GM19238 (cell line): ENCODE measurements at regions not wholly inside any gene's neighbourhood (a gene's known extent, or its start where the extent isn't known, plus 50 kb on each side); places are given as distances from the start of the nearest gene placed in this dataset.
"Not testable (repeated sequence)": the region's sequence is repeated elsewhere in the genome, so short reads cannot be mapped to it uniquely, and the experiment has no call there.

ENCODE experiments used
- DNase-seq: peaks from one replicate; pipeline ENCODE4 v3.0.0; 2011; ENCODE audit warnings: low spot score; ENCODE audit not compliant: insufficient read length

DNA sequence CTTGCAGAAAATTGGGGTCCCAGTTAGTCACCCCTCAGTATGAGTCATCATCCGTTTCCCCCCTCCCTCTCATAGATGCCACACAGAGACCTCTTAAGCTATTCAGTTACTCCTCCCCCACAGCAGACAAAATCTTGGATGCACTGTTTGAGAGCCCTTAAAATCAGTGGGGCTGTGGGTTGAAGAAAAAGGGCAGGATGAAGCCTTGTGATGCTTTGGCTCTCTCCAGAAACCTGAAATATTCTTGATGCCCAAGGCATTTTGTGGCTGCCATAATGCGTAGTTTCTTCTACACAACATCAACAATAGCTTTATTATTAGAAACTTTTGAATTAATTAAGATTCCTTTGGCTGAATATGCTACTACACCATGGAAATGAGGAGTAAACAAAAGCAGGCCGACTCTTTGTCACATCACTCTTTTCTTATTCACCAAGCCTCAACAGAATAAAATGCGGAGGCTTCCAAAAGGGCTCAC is 133.8 kb downstream of the MRPS30 start:
- DNase-seq = no peak

DNA sequence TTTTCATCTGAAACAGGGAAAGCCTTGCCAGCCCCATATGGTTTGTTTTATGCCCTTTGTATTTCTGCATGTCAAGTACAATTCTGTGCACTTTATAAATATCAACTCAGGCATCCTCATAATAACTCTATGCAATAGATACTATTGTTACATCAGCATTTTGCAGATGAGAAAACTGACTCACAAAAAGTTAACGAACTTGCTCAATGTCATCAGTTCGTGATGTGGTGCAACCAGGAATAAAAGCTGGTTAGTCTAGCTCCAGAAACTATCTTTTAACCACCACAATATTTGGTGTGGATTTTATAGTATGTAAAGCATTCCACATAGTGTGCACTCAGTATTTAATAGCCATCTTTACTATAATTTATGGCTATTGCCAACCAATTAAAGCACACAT is 134.9 kb downstream of the MRPS30 start:
- no peak for DNase-seq

DNA sequence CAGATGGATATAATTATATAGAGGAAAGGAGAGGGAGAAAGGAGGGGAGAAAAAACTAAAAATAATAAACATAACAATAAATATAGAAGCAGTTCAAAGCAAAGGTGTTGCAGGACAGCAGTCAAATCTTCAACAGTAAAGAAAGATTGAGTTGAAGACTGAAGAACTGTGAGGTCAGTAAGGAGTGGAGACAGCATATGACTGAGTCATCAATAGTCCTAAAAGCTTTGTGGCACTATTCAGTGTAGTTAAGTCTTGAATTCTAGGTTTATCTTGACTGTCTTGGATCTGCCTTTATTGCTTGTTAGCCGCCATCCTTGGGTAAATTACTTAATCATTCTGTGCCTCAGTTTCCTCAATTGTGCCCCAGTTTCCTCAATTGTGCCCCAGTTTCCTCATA is 137.0 kb downstream of the MRPS30 start:
- DNase-seq = no peak

DNA sequence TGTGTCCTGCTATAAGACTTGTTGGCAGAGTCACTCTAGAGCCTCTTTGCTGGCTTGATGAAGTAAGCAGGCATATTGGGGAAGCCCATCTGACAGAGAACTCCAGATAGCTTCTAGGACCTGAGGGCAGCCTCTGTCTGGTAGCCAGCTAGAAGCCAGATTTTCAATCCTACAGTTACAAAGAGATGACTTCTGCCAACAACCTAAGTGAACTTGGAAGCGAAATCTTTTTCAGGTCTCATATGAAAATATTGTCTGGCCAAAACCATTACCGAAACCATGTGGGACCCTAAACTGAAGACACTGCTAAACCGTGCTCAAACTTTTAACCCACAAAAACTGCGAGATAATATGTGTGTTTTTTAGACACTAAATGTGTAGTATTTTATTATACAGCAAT is 140.9 kb downstream of the MRPS30 start:
- no peak for DNase-seq

DNA sequence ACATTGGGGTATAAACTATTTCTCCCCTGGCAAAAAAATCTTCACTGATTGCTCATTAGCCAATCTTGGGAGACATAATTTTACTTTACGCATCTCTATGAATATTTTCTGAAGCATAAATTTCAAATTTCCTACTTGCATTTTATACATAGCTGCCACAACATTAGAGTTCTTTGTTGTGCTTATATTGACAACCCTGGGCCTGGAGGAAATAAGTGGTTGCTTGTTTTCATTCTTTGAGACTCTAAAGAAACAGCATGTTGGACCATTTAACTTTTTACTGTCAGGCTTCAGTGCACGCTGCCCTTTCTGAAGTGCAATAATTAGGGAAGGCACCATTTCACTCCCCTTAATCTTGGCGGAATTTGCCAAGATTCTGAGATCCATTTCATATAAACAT is 142.6 kb downstream of the MRPS30 start:
- no peak for DNase-seq

DNA sequence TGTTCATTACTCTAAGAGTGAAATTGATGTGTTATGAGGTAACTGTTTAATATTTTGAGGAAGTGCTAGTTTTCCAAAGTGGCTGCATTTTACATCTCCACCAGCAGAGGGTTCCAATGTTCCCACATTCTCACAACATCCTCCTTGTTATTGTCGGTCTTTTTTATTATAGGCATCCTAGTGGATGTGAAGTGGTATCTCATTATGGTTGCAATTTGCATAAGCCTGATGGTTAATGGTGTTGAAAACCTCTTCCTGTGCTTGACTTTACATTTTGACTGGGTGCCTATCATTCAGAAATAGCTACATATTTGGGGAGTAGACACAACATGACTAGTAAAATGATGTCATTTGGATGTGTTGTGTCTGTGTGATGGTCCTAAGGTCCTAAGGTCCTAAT is 143.6 kb downstream of the MRPS30 start:
- no peak for DNase-seq

DNA sequence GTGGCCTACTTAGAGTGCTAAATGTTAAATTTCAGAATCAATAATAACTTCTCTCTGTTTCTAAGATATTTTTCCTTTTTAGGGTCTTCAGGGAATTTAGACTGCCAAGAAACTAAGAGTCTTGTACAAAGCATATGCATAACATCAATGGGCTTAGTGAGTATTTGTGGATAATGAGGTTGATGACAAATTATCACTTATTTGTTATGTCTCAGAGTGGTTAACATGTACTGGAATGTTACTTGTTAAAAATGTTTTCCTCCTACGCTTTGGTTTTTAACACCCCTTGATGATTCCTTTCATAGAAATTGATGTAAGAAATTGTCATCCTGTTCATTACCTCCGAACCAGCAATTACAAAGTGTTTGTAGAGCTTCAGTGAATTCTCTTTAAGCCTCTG is 144.3 kb downstream of the MRPS30 start:
- no peak for DNase-seq

DNA sequence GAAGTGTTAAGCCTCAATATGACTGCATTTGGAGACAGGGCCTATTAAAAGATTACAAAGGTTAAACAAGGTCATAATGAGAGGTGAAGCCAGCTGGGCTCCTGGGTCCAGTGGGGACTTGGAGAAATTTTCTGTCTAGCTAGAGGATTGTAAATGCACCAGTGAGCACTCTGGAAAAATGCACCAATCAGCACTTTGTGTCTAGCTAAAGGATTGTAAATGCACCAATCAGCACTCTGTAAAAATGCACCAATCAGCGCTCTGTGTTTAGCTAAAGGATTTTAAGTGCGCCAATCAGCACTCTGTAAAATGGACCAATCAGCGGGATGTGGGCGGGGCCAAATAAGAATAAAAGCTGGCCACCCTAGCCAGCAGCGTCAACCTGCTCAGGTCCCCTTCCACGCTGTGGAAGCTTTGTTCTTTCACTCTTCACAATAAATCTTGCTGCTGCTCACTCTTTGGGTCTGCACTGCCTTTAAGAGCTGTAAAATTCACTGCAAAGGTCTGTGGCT is 150.3 kb downstream of the MRPS30 start:
- not testable (repeated sequence) for DNase-seq

DNA sequence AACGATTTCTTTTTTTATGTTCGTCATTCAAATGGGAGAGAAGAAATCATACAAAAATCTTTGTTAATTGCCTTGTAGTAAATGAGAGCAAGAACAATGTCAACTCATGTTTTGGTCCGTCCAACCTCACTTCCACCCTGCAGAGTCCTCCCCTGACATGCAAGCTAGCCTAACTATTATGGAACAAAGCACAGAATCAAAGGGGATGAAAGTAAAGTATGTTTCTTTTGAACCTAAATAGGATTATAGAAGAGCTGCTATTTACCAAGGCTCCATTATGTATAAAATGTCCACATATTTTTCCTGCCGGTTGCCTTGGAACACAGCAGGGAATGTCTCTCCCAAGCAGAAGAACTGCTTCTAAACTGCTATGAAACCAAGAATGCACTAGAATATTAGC is 161.1 kb downstream of the MRPS30 start:
- DNase-seq = no peak

DNA sequence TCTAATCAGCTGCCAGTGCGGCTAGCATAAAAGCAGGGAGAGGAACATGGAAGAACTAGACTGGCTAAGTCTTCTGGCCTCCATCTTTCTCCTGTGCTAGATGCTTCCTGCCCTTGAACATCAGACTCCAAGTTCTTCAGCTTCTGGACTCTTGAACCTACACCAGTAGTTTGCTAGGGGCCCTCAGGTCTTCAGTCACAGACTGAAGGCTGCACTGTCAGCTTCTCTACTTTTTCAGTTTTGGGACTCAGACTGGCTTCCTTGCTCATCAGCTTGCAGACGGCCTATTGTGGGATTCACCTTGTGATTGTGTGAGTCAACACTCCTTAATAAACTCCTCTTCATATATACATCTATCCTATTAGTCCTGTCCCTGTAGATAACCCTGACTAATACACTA is 162.2 kb downstream of the MRPS30 start:
- not testable (repeated sequence) for DNase-seq

DNA sequence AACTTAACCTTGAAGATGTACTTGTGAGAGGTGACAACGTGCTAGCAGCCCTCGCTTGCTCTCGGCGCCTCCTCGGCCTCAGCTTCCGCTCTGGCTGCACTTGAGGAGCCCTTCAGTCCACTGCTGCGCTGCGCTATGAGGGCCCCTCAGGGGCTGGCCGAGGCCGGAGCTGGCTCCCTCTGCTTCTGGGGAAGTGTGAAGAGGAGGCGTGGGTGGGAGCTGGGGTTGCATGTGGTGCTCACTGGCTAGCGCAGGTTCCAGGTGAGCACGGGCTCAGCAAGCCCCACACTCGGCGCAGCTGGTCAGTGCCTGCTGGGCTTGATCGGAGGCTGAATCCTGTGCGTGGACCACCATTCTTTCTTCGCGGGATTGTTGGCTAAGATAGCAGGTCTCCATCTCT is 166.1 kb downstream of the MRPS30 start:
- DNase-seq = no peak

DNA sequence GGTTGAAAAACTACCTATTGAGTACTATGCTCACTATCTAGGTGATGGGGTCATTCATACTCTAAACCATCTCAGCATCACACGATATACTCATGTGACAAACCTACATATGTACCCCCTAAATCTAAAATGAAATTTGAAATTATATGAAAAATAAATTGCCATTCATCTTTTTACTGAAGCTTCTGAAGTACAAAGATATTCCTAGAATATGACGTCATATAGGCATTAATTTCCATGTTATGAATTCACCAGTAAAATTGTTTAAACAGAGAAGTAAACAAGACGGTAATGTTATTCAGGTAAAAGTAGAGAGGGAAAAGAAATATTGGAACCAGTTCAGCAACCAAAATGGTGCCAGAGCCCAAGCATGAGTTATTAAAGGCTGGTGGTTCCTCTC is 173.0 kb downstream of the MRPS30 start:
- DNase-seq = no peak

DNA sequence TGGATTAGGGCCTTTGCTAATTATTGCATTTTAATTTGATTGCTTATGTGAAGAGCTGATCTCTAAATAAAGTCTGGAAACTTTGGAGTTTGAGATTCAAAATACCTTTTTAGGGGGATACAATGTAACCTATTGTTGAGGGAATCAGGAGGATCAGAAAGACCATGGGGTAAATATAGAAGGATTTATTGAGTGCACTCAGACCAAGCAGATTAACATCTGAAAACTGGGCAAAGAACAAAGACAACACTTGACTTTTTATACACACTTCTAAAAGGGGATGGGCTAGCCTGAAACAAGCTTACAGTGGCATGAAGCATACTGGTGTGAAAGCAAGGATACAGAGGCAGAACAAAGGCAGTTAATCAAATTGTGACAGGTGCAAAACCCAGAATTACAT is 174.3 kb downstream of the MRPS30 start:
- no peak for DNase-seq

DNA sequence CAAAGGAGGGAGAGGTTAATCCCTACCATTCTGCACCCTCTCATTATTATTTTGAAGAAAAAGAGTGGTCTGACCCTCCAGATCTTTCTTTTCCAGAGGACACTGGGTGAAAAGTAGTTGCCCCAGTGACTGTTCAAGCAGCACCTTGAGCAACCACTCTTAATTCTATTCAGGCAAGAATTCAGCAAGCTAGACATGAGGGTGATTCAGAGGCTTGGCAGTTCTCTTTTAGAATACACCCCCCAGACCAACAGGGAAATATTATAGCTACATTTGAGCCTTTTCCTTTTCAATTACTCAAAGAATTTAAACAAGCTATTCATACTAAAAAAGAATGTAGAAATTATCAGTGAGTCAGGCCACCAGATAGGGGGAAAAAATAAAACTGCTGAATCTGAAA is 178.3 kb downstream of the MRPS30 start:
- DNase-seq = no peak

DNA sequence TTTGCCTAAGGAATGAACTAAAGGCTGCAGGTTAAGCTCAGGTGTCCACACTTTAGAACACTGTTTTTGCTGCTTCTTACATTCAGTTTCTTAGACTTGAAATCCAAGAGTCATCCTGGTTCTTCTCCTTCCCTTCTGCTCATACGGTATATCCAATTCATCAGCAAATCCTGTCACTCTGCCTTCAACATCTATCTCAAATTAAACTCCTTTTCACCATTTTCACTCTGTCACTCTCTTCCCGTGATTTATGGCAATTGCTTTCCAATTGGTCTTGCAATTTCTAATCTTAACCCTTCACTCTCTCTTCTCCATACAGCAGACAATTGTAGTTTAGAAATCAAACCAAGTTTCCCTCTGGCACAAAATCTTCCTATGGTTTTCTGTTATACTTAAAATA is 182.9 kb downstream of the MRPS30 start:
- DNase-seq = no peak

DNA sequence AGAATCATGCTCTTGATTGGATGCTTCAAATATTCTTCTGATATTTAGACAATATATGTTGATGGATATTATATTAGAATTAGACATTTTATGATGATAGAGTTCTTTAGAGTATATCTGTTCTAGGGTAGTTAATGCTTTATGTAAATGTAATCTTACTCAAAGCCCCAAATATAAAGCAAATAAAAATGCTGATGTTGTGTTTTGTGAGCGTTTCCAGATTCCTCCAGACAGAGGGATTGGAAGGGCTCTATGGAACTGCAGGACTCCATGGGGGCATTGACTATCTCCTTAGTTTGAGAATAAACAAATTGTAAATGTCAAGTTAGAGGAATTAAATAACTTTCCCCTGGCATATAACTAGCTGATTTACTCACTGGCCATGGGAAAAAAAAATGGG is 184.5 kb downstream of the MRPS30 start:
- no peak for DNase-seq

DNA sequence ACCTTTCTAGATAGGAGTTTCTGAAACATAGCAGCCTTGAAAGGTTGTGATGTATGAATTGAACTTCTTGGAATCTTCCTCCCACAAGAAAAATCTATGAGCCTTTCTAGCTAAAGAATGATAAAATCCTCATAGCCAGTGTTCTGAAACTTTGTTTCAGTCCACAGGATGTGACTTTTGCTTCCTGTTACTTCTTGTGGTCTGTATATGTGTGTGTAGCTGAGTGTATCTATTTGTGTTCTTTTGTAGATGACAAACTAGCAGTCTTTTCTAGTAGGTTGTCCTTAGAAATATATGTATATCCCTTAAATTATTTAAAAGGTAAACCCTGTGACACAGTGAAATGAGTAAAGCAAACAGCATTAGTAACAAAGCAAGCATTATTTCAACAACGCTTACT is 188.8 kb downstream of the MRPS30 start:
- no peak for DNase-seq

DNA sequence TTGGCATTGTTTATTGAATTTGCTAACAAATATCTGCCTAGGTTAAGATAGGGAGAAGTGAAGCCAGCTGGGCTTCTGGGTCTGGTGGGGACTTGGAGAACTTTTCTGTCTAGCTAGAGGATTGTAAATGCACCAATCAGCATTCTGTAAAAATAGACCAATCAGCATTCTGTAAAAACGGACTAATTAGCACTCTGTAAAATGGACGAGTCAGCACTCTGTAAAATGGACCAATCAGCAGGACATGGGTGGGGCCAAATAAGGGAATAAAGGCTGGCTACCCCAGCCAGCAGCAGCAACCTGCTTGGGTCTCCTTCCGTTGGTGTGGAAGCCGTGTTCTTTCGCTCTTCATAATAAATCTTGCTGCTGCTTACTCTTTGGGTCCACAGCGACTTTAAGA is 198.4 kb downstream of the MRPS30 start:
- DNase-seq = not testable (repeated sequence)

DNA sequence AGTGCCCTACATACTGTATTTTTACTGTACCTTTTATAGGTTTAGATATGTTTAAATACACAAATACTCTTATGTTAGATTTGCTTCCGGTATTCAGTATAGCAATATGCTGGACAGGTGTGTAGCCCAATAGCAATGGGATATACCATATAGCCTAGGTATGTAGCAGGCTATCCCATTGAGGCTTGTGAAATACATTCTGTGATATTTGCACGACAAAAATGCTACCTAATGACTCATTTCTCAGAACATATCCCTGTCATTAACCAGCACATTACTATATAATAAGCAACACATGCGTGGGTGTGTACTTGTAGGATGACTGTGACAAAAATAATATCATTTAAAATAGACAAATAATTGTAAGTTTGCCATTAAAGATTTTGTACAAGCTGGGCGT is 208.8 kb downstream of the MRPS30 start:
- no peak for DNase-seq

DNA sequence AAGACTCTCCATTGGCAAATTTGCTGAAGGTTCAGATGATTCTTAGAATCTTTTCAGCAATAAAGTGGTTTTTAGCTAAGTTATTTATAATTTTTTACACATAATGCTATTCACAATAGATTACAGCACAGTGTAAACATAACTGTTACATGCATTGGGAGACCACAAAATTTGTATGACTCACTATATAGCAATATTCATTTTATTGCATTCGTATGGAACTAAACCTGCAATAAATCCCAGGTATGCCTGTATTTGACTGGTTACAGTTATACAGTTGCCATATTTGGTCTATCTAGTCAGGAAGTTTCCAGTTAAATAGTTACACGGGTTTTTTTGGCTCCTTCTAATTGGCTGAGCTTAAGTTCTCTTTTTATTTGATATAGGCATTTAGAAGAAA is 220.8 kb downstream of the MRPS30 start:
- DNase-seq = no peak

DNA sequence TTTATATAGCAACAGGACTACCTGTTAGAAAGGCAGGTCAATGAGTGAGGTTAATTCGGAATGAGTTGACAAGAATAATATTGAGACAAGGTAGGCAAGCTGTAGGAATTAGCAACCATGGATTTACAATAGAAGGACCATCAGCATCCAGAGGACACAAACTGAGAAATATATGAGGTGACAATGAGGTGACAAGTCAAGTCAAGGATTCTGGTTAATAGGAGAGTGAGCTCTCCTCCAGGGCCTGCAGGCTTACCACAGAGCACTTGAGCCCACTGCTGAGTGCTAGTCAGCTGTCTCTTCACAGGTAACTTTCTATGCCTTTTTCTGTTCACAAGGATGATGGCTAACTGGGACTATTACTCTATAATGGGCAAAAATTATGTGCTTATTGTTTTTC is 227.2 kb downstream of the MRPS30 start:
- no peak for DNase-seq

DNA sequence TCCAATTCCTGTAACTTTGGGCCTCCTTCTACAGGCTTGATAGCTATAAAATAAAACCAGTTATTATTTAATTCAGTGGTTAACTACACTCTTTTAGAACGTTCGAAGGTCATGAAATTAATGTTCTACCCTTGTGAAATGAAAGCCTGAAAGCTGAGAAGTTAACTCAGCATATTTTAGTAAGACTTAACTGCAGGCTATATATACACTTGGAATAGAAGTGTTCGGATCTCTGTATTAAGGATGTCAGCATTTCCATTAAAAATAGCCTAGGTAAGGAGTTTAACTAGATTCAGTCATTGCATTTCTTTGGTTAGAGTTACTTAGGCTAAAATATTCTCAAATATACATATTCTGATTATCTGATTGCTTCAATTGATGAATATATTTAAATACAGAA is 229.2 kb downstream of the MRPS30 start:
- DNase-seq = no peak

DNA sequence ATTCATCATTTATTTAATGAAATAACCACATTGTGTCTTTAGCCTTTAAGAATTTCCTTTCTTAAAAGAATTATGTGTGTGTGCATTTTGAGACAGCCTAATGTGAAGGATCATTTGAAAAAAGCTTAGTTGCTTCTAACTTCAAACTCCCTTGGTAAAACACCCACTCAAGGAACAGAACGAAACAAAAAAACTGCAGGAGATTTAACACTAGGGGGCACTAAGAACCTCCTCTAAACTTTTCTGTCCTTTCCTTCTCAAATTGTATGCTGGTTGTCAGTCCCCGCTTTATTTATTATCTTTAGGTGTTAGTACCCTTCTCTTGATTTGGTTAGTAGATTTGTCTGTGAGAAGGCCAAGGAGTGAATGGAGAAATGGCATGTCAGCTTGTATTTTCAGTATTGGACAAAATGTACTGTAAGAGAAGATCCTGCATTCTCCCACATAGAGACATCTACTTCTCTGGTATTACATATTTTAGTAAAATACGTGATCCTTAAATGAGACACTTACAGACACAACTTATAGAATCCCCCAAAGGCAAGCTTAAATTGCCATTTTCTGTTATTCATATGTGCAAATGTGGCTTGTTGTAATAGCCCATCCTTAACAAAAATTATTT is 229.7 kb downstream of the MRPS30 start:
- DNase-seq = peak; percentile 3

DNA sequence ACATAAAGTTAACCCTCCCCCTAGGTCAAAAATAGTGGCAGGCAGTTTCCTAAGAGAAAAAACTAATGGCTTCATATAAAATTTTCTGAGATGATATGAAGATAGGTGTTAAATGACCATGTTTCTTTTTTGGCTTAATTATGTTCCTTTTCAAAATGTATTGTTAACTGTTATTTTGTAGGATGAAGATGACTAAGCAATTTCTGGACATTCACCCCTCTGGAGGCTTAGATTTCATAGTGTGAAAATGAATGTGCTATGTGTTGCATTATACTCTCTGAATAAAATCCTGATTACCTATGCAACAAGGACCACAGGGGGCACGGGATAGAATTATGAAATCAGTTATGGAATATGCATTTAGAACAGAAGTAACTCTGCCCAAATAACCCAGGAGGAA is 233.5 kb downstream of the MRPS30 start:
- DNase-seq = no peak
